ENCODE measurements at regions not wholly inside any gene's neighbourhood (a gene's known extent, or its start where the extent isn't known, plus 50 kb on each side); places are given as distances from the start of the nearest gene placed in this dataset.

- TF ChIP-seq POLR2A (IDR thresholded peaks at IDR 0.05; ENCODE audit: borderline replicate concordance, extremely low read depth, insufficient read depth, insufficient read length) (no peak), CTCF (IDR thresholded peaks at IDR 0.05 in 2 of 3, conservative IDR thresholded peaks at IDR 0.05 in 1 of 3; ENCODE audit: borderline replicate concordance in 1 of 3, insufficient read depth in 1 of 3, low read depth in 2 of 3, low read length in 2 of 3) (no peak), TCF7L2 (IDR thresholded peaks at IDR 0.05; ENCODE audit: borderline replicate concordance, extremely low read depth, insufficient read depth, insufficient read length) (no peak), EZH2phosphoT487 (IDR thresholded peaks at IDR 0.05; ENCODE audit: borderline replicate concordance) (no peak), ZFX (IDR thresholded peaks at IDR 0.05) (no peak), SRF (IDR thresholded peaks at IDR 0.05; ENCODE audit: low read depth) (no peak), ELF1 (IDR thresholded peaks at IDR 0.05; ENCODE audit: borderline replicate concordance, low read depth) (no peak), EZH2 (IDR thresholded peaks at IDR 0.05) (no peak)
- TF ChIP-seq, protein P1, sequence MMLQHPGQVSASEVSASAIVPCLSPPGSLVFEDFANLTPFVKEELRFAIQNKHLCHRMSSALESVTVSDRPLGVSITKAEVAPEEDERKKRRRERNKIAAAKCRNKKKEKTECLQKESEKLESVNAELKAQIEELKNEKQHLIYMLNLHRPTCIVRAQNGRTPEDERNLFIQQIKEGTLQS (IDR thresholded peaks at IDR 0.05): no peak
- TF ChIP-seq, protein P2, sequence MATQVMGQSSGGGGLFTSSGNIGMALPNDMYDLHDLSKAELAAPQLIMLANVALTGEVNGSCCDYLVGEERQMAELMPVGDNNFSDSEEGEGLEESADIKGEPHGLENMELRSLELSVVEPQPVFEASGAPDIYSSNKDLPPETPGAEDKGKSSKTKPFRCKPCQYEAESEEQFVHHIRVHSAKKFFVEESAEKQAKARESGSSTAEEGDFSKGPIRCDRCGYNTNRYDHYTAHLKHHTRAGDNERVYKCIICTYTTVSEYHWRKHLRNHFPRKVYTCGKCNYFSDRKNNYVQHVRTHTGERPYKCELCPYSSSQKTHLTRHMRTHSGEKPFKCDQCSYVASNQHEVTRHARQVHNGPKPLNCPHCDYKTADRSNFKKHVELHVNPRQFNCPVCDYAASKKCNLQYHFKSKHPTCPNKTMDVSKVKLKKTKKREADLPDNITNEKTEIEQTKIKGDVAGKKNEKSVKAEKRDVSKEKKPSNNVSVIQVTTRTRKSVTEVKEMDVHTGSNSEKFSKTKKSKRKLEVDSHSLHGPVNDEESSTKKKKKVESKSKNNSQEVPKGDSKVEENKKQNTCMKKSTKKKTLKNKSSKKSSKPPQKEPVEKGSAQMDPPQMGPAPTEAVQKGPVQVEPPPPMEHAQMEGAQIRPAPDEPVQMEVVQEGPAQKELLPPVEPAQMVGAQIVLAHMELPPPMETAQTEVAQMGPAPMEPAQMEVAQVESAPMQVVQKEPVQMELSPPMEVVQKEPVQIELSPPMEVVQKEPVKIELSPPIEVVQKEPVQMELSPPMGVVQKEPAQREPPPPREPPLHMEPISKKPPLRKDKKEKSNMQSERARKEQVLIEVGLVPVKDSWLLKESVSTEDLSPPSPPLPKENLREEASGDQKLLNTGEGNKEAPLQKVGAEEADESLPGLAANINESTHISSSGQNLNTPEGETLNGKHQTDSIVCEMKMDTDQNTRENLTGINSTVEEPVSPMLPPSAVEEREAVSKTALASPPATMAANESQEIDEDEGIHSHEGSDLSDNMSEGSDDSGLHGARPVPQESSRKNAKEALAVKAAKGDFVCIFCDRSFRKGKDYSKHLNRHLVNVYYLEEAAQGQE (IDR thresholded peaks at IDR 0.05; ENCODE audit: low read depth): no peak
Observed at GRCh38 chr16:65994291-65994690, 372.2 kb upstream of the CDH5 start.
